ENCODE measurements at regions not wholly inside any gene's neighbourhood (a gene's known extent, or its start where the extent isn't known, plus 50 kb on each side); places are given as distances from the start of the nearest gene placed in this dataset.

GRCh38 chr15:39304931-39305728 lies 275.7 kb upstream of the THBS1 start:
- no peak overlapping the region for H3K4me3 ChIP-seq (ENCODE audit: low read depth, low read length, poor library complexity, severe bottlenecking)
- H3K79me2 ChIP-seq (ENCODE audit: insufficient read depth, low read length): no peaks in the 10 kb centered on the region
- no peaks in the 10 kb centered on the region for H3K27me3 ChIP-seq (ENCODE audit: insufficient read depth, low read length)
- no peaks in the 10 kb centered on the region for H3K9me3 ChIP-seq (ENCODE audit: low read length)
- no peaks in the 10 kb centered on the region for H3K36me3 ChIP-seq (ENCODE audit: insufficient read depth, low read length)
- H3F3A ChIP-seq (ENCODE audit: insufficient read depth, low read length): no peaks in the 10 kb centered on the region
- no peak overlapping the region for H3K27ac ChIP-seq (ENCODE audit: low read depth, low read length, poor library complexity, severe bottlenecking)
- H2AFZ ChIP-seq (ENCODE audit: low read length): no peak overlapping the region
- H3K4me1 ChIP-seq (ENCODE audit: insufficient read depth, low read length, severe bottlenecking): no peaks in the 10 kb centered on the region
- no peaks in the 10 kb centered on the region for H4K20me1 ChIP-seq (ENCODE audit: insufficient read depth, low read length)
- H3K9me2 ChIP-seq (ENCODE audit: low read depth, low read length): no peaks in the 10 kb centered on the region
- TF ChIP-seq CTCF (IDR thresholded peaks at IDR 0.05; ENCODE audit: low read length) (no peak), EZH2 (IDR thresholded peaks at IDR 0.05; ENCODE audit: borderline replicate concordance, low read length) (no peak)
- H3K9ac ChIP-seq (ENCODE audit: low read length): no peak overlapping the region
- H3K4me2 ChIP-seq (ENCODE audit: low read length): no peak overlapping the region

GRCh38 chr15:39310633-39311032 lies 270.2 kb upstream of the THBS1 start:
- Histone ChIP-seq H3K9ac (ENCODE audit: low read length) (no peak overlapping the region), H3K79me2 (ENCODE audit: insufficient read depth, low read length) (no peaks in the 10 kb centered on the region), H3K4me1 (ENCODE audit: insufficient read depth, low read length, severe bottlenecking) (no peaks in the 10 kb centered on the region), H4K20me1 (ENCODE audit: insufficient read depth, low read length) (no peaks in the 10 kb centered on the region), H3K36me3 (ENCODE audit: insufficient read depth, low read length) (no peaks in the 10 kb centered on the region), H3K27me3 (ENCODE audit: insufficient read depth, low read length) (no peaks in the 10 kb centered on the region), H3K4me2 (ENCODE audit: low read length) (no peak overlapping the region), H2AFZ (ENCODE audit: low read length) (no peak overlapping the region), H3K4me3 (ENCODE audit: low read depth, low read length, poor library complexity, severe bottlenecking) (no peak overlapping the region), H3K27ac (ENCODE audit: low read depth, low read length, poor library complexity, severe bottlenecking) (no peak overlapping the region), H3F3A (ENCODE audit: insufficient read depth, low read length) (no peaks in the 10 kb centered on the region), H3K9me2 (ENCODE audit: low read depth, low read length) (no peaks in the 10 kb centered on the region), H3K9me3 (ENCODE audit: low read length) (no peaks in the 10 kb centered on the region)
- TF ChIP-seq CTCF (IDR thresholded peaks at IDR 0.05; ENCODE audit: low read length) (no peak), EZH2 (IDR thresholded peaks at IDR 0.05; ENCODE audit: borderline replicate concordance, low read length) (no peak)

- Histone ChIP-seq H3K4me2 (ENCODE audit: low read length) (no peak overlapping the region), H3K36me3 (ENCODE audit: insufficient read depth, low read length) (no peaks in the 10 kb centered on the region), H3K9me2 (ENCODE audit: low read depth, low read length) (no peaks in the 10 kb centered on the region), H3K9ac (ENCODE audit: low read length) (no peak overlapping the region), H3K79me2 (ENCODE audit: insufficient read depth, low read length) (no peaks in the 10 kb centered on the region), H3F3A (ENCODE audit: insufficient read depth, low read length) (no peaks in the 10 kb centered on the region), H3K4me3 (ENCODE audit: low read depth, low read length, poor library complexity, severe bottlenecking) (no peak overlapping the region), H3K9me3 (ENCODE audit: low read length) (no peaks in the 10 kb centered on the region), H4K20me1 (ENCODE audit: insufficient read depth, low read length) (no peaks in the 10 kb centered on the region), H2AFZ (ENCODE audit: low read length) (no peak overlapping the region), H3K27ac (ENCODE audit: low read depth, low read length, poor library complexity, severe bottlenecking) (no peak overlapping the region), H3K27me3 (ENCODE audit: insufficient read depth, low read length) (no peaks in the 10 kb centered on the region), H3K4me1 (ENCODE audit: insufficient read depth, low read length, severe bottlenecking) (no peaks in the 10 kb centered on the region)
- no peak for TF ChIP-seq EZH2 (IDR thresholded peaks at IDR 0.05; ENCODE audit: borderline replicate concordance, low read length)
- peak; percentile 27; the same call in 1 of the 2 replicates for TF ChIP-seq CTCF (IDR thresholded peaks at IDR 0.05; ENCODE audit: low read length)
Observed at GRCh38 chr15:39312984-39313383, 267.9 kb upstream of the THBS1 start.
